Caki2 (cell line): ENCODE measurements at regions not wholly inside any gene's neighbourhood (a gene's known extent, or its start where the extent isn't known, plus 50 kb on each side); places are given as distances from the start of the nearest gene placed in this dataset.

Experiments
- DNase-seq: peaks from one replicate; pipeline ENCODE4 v3.0.0-alpha.2; 2015; ENCODE audit warnings: low read depth
- in situ Hi-C: cut with HindIII; loops from 2 replicates; pipeline ENCODE4 v1.10.0; 2016; ENCODE audit warnings: low sequenced_read_pairs, low pct_unique_long_range_greater_than_20kb, mixed read lengths

DNA sequence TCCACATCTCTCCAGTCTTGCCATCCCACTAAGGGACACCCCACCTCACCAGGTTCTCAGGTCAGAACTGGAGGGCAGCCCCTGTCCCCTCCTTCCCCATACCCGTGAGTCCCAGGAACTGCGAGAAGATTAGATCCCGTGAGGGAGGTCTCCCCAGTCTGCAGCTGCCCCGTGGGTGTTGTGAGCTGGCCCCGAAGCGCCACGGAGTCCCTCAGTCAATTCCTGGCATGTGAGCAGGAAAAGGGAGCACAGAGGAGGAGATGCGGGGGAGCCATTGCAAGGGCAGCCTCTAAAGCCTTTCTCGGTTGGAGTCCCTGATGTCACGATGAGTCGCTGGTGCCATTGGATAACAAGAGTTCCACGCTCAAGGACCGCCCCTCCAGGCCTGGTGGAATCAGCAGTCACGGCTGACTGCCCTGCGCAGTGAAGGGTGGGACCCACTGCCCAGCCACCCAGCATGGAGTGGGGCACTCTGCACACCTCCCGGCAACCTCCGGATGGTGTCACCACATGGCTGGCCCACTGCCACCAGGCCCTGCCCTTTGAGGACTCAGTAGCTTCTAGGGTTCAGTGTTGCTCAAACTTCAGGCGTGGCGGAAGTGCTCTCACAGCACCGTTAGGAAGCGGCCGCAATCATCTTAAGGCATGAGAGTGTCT is 434.9 kb upstream of the MYT1L start:
- in situ Hi-C loops: no loop called here
- peak; percentile 68 for DNase-seq

GRCh38 chr2:2765176-2765800 is 434.2 kb upstream of the MYT1L start:
- in situ Hi-C loops: no loop called here
- no peak for DNase-seq

- in situ Hi-C loops: no loop called here
- no peak for DNase-seq
These were observed 433.7 kb upstream of the MYT1L start for GRCh38 chr2:2764739-2765138.

GRCh38 chr2:2764001-2764355 is 432.9 kb upstream of the MYT1L start:
- DNase-seq: no peak
- in situ Hi-C loops: no loop called here

GRCh38 chr2:2763351-2764000 is 432.4 kb upstream of the MYT1L start:
- DNase-seq: no peak
- in situ Hi-C loops: no loop called here

DNA sequence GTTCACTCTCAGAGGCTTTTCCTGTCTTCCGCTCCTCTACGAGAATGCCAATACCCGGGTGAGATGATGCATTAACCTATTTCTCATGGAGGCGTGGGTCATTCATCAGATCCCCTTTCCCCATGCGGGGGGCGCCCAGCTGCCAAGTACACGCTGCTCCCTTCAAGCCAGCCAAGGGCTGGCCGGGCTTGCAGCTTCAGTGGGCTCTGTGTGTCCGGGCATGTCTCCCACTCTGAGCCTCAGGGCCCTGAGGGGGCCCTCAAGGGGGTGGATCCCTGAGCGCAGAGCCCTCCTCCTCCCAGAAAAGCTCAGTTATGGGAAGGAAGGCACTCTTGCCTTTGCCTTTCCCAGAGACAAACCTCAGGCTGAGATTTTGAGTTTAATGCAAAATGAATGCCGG is 431.8 kb upstream of the MYT1L start:
- in situ Hi-C loops: no loop called here
- no peak for DNase-seq

GRCh38 chr2:2762166-2762908 is 431.3 kb upstream of the MYT1L start:
- in situ Hi-C loops: no loop called here
- no peak for DNase-seq

GRCh38 chr2:2758793-2759367 is 427.8 kb upstream of the MYT1L start:
- in situ Hi-C loops: no loop called here
- no peak for DNase-seq

GRCh38 chr2:2757764-2758163 is 426.7 kb upstream of the MYT1L start:
- no peak for DNase-seq
- in situ Hi-C loops: no loop called here

DNA sequence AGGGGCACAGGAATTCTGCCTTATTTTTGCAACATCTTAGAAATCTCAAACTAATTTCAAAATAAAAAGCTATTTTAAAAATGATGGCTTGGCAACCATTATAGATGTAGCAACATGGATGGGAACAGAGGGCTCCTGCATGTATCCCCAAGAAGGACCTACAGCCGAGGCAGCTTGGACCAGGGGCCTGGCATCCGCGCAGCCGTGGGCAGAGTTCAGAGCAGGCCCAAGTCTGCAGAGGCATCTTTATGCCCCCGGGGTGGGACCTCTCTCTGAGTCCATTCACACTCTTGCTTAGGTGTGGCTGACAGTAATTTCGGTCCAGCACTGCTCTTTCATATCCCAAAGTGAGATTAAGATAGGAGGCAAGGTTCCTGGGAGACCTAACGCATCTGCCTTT is 425.8 kb upstream of the MYT1L start:
- in situ Hi-C loops: no loop called here
- no peak for DNase-seq

DNA sequence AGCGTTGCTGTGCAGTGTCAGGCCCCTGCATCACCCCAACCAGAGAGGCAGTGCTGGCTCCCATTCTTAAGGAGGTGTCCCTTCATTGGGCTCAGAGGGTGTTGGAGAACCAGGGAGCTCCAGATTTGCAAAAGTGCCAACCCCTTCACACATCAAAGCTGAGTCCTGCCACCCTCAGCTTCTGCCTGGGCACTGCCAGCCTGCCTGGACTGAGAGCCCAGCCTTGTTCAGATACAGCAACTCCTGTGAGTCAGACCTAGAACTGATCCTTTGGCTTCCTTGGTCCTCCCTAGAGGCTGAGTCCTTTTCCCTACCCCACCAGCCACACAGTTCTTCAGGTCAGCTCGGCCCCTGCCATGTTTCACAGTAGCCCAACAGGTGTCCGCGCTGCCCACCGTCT is 424.9 kb upstream of the MYT1L start:
- in situ Hi-C loops: no loop called here
- no peak for DNase-seq

DNA sequence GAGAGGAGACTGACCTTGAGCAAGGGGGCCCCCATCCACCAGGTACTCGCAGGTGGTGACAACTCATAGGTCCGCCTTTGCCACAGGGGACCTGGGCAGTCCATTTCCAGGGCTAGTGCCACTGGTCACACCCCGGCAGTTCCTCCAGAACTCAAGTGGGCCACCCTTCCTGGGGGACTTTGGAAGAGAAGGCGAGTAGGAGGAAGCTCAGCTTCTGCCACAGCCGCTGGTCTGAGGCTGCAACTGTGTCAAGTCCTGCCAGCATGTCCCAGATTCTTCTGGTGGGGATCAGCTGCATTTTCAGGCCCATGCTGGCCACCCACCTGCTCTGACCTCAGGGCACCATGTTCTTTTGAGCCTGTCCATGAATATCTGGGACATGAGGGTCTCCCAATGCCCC is 423.9 kb upstream of the MYT1L start:
- in situ Hi-C loops: no loop called here
- no peak for DNase-seq

DNA sequence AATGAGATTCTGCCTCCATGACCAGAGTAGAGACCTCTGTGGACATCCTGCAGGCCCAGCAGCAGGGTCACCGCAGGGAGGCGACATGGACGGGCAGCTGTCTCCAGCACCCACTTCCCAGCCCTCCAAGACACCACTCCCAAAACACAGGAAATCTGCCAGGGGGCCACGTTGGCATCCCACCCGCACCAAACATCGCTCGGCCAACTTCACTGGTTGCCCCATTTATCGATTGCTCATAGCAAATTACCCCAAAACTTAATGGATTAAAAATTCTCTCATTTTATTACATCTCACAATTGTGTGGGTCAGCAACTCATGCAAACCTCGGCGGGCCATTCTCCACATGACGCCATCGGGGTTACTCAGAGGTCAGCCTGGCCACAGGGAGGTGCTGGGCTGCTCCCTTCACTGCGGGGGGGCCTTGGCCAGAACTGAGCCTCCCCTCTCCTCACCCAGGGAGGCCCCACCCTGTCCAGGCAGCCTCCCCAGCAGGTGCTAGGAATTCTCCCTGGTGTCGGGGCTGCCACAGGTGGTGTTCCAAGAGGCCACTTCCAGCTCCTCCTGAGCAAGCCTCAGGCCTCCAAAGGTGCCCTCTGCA is 420.7 kb upstream of the MYT1L start:
- in situ Hi-C loops: no loop called here
- no peak for DNase-seq

GRCh38 chr2:2750867-2751714 is 420.0 kb upstream of the MYT1L start:
- in situ Hi-C loops: no loop called here
- no peak for DNase-seq

GRCh38 chr2:2749206-2749598 is 418.1 kb upstream of the MYT1L start:
- no peak for DNase-seq
- in situ Hi-C loops: no loop called here

DNA sequence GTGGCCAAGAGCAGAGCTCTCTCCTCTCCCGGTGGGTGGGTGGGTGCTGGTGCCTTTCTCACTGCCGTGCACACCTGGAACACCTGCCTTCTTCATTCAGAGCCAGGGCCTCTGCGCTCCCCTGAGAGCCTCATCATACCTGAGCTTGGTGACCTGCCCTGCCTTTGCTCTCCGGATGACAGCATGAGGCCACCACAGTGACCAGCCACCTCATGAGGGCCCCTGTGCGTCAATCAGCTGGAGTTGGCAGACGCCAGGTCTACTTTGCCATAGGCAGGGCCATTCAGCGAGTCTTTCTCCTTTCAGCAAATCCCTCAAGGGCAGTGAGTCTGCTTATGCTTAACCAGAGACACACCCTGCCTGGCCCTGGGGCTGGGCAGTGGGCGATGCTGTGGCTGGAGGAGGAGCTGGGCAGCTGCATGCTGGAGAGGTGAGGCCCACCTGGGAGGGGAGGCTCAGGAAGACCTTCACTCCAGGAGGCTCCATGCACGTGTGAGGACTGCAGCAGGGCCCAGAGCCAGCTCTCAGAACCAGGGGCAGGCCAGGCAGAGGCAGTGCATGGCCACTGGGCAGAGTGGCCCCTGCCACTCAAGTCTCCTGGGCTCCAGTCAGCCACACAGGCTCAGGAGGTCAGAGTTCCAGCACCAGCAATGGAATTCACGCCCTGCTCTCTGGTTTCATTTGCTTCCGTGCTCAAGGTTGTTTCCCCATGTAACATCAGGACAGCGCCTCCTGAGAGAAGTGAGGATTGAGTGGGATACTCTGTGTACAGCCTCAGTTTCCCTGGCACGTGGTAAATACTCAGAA is 417.5 kb upstream of the MYT1L start:
- in situ Hi-C loops: no loop called here

DNA sequence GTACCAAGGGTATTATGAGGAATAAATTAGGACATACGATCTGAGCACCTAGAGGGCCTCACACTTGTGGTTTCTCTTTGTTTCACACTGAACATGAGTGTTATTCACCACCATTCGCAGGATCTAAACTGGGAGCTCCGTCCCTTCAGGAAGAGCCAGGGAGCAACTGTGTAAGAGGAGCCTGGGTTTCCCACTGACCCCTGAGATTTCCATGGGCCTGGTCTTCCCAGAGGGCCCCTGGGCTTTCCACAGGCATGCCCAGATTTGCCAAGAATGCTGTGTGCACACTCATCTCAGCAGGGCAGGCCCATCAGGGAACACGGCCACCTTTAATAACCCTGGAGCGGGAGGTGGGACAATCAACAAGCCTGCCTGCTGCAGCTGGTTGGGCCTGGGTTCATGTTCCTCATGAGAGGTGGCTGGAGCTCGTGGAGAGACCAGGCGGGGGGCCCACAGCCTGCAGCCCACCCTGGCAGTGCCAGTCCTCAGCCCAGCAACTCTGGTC is 416.8 kb upstream of the MYT1L start:
- no peak for DNase-seq
- in situ Hi-C loops: no loop called here

More for the DNA sequence above, 417.5 kb upstream of the MYT1L start:
- no peak for DNase-seq
